ENCODE measurements at regions not wholly inside any gene's neighbourhood (a gene's known extent, or its start where the extent isn't known, plus 50 kb on each side); places are given as distances from the start of the nearest gene placed in this dataset.
A peak's percentile ranks its signal among the peaks of the same experiment; 100 is the strongest.
"Not testable (repeated sequence)": the region's sequence is repeated elsewhere in the genome, so short reads cannot be mapped to it uniquely, and the experiment has no call there.

GRCh38 chrX:40391662-40392061 is 189.1 kb upstream of the ATP6AP2 start:
- in situ Hi-C loops (cut with HindIII; ENCODE audit: low pct_unique_long_range_greater_than_20kb, low sequenced_read_pairs): no loop called here
- DNase-seq (ENCODE audit: low read depth): no peak

- in situ Hi-C loops (cut with HindIII; ENCODE audit: low pct_unique_long_range_greater_than_20kb, low sequenced_read_pairs): no loop called here
- DNase-seq (ENCODE audit: low read depth): no peak
Observed at GRCh38 chrX:40389555-40389954, 191.2 kb upstream of the ATP6AP2 start.

- DNase-seq (ENCODE audit: low read depth): no peak
- in situ Hi-C loops (cut with HindIII; ENCODE audit: low pct_unique_long_range_greater_than_20kb, low sequenced_read_pairs): no loop called here
Observed at GRCh38 chrX:40388441-40388840, 192.3 kb upstream of the ATP6AP2 start.

GRCh38 chrX:40387869-40388268 is 192.9 kb upstream of the ATP6AP2 start:
- DNase-seq (ENCODE audit: low read depth); in situ Hi-C loops (cut with HindIII; ENCODE audit: low pct_unique_long_range_greater_than_20kb, low sequenced_read_pairs): not testable (repeated sequence)

GRCh38 chrX:40387311-40387710 is 193.5 kb upstream of the ATP6AP2 start:
- DNase-seq (ENCODE audit: low read depth); in situ Hi-C loops (cut with HindIII; ENCODE audit: low pct_unique_long_range_greater_than_20kb, low sequenced_read_pairs): not testable (repeated sequence)

- in situ Hi-C loops (cut with HindIII; ENCODE audit: low pct_unique_long_range_greater_than_20kb, low sequenced_read_pairs): no loop called here
Observed at GRCh38 chrX:40385682-40386081, 195.1 kb upstream of the ATP6AP2 start.

GRCh38 chrX:40385256-40385655 is 195.5 kb upstream of the ATP6AP2 start:
- in situ Hi-C loops (cut with HindIII; ENCODE audit: low pct_unique_long_range_greater_than_20kb, low sequenced_read_pairs): no loop called here

More at GRCh38 chrX:40385682-40386081, 195.1 kb upstream of the ATP6AP2 start:
- DNase-seq (ENCODE audit: low read depth): no peak

GRCh38 chrX:40383969-40384368 is 196.8 kb upstream of the ATP6AP2 start:
- in situ Hi-C loops (cut with HindIII; ENCODE audit: low pct_unique_long_range_greater_than_20kb, low sequenced_read_pairs): no loop called here
- peak; percentile 31 for DNase-seq (ENCODE audit: low read depth)

More at GRCh38 chrX:40385256-40385655, 195.5 kb upstream of the ATP6AP2 start:
- no peak for DNase-seq (ENCODE audit: low read depth)

GRCh38 chrX:40383360-40383759 is 197.4 kb upstream of the ATP6AP2 start:
- in situ Hi-C loops (cut with HindIII; ENCODE audit: low pct_unique_long_range_greater_than_20kb, low sequenced_read_pairs): no loop called here
- no peak for DNase-seq (ENCODE audit: low read depth)

GRCh38 chrX:40380655-40381488 is 199.9 kb upstream of the ATP6AP2 start:
- DNase-seq (ENCODE audit: low read depth): no peak
- in situ Hi-C loops (cut with HindIII; ENCODE audit: low pct_unique_long_range_greater_than_20kb, low sequenced_read_pairs): no loop called here

GRCh38 chrX:40377684-40378083 is 203.1 kb upstream of the ATP6AP2 start:
- in situ Hi-C loops (cut with HindIII; ENCODE audit: low pct_unique_long_range_greater_than_20kb, low sequenced_read_pairs): no loop called here
- DNase-seq (ENCODE audit: low read depth): no peak

GRCh38 chrX:40374486-40374885 is 206.3 kb upstream of the ATP6AP2 start:
- in situ Hi-C loops (cut with HindIII; ENCODE audit: low pct_unique_long_range_greater_than_20kb, low sequenced_read_pairs): no loop called here
- no peak for DNase-seq (ENCODE audit: low read depth)

GRCh38 chrX:40373641-40374040 is 207.1 kb upstream of the ATP6AP2 start:
- DNase-seq (ENCODE audit: low read depth): no peak
- in situ Hi-C loops (cut with HindIII; ENCODE audit: low pct_unique_long_range_greater_than_20kb, low sequenced_read_pairs): no loop called here

- no peak for DNase-seq (ENCODE audit: low read depth)
- in situ Hi-C loops (cut with HindIII; ENCODE audit: low pct_unique_long_range_greater_than_20kb, low sequenced_read_pairs): no loop called here
Observed at GRCh38 chrX:40373025-40373424, 207.7 kb upstream of the ATP6AP2 start.

- in situ Hi-C loops (cut with HindIII; ENCODE audit: low pct_unique_long_range_greater_than_20kb, low sequenced_read_pairs): no loop called here
- no peak for DNase-seq (ENCODE audit: low read depth)
Observed at GRCh38 chrX:40371376-40371775, 209.4 kb upstream of the ATP6AP2 start.

GRCh38 chrX:40368611-40369061 is 212.1 kb upstream of the ATP6AP2 start:
- in situ Hi-C loops (cut with HindIII; ENCODE audit: low pct_unique_long_range_greater_than_20kb, low sequenced_read_pairs): no loop called here
- DNase-seq (ENCODE audit: low read depth): peak; percentile 4

- in situ Hi-C loops (cut with HindIII; ENCODE audit: low pct_unique_long_range_greater_than_20kb, low sequenced_read_pairs): no loop called here
Observed at GRCh38 chrX:40366661-40367060, 214.1 kb upstream of the ATP6AP2 start.

GRCh38 chrX:40362291-40362690 is 218.5 kb upstream of the ATP6AP2 start:
- DNase-seq (ENCODE audit: low read depth); in situ Hi-C loops (cut with HindIII; ENCODE audit: low pct_unique_long_range_greater_than_20kb, low sequenced_read_pairs): not testable (repeated sequence)

More at GRCh38 chrX:40366661-40367060, 214.1 kb upstream of the ATP6AP2 start:
- DNase-seq (ENCODE audit: low read depth): no peak

GRCh38 chrX:40360557-40360956 is 220.2 kb upstream of the ATP6AP2 start:
- in situ Hi-C loops (cut with HindIII; ENCODE audit: low pct_unique_long_range_greater_than_20kb, low sequenced_read_pairs): no loop called here
- DNase-seq (ENCODE audit: low read depth): no peak

- no peak for DNase-seq (ENCODE audit: low read depth)
- in situ Hi-C loops (cut with HindIII; ENCODE audit: low pct_unique_long_range_greater_than_20kb, low sequenced_read_pairs): no loop called here
Observed at GRCh38 chrX:40359593-40359992, 221.2 kb upstream of the ATP6AP2 start.
